ENCODE measurements at regions not wholly inside any gene's neighbourhood (a gene's known extent, or its start where the extent isn't known, plus 50 kb on each side); places are given as distances from the start of the nearest gene placed in this dataset.

DNA sequence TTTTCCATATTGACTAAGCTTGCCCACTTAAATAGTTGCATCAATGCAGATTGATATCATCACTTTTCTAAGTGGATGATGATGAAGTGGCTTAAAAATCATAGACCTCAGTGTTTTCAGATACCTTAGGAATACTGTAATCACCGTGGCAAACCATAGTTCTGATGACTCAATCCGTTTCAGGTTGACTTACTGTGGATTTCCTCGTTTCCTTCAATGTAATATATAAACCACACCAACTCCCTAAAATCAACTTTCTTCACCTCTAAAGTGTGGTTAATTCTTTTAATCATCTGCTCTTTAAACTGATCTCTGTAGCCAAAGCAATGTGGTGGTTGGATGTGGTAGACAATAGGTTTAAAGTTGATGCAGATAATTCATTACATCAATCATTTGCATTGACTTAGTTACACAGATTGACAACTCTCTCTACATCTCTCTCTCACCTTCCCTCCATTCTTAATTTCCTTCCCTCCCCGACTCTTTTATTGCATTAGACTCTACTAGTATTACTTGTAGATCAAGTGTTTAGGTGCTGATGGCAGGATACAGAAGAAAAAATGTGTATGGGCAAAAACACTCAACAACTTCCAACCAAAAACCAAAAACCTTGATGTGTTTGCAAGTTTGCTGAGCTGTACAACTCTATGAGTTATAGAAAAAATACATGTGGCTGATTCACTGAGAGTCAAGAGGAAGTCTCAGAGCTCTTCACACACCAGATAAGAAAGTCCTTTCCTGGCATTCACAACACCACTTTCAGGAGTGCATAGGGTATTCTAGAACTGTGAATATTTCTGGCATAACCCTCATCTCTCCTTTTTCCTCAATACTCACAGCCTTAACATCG is 243.5 kb downstream of the NFKBIZ start:
- TF ChIP-seq, protein P1, sequence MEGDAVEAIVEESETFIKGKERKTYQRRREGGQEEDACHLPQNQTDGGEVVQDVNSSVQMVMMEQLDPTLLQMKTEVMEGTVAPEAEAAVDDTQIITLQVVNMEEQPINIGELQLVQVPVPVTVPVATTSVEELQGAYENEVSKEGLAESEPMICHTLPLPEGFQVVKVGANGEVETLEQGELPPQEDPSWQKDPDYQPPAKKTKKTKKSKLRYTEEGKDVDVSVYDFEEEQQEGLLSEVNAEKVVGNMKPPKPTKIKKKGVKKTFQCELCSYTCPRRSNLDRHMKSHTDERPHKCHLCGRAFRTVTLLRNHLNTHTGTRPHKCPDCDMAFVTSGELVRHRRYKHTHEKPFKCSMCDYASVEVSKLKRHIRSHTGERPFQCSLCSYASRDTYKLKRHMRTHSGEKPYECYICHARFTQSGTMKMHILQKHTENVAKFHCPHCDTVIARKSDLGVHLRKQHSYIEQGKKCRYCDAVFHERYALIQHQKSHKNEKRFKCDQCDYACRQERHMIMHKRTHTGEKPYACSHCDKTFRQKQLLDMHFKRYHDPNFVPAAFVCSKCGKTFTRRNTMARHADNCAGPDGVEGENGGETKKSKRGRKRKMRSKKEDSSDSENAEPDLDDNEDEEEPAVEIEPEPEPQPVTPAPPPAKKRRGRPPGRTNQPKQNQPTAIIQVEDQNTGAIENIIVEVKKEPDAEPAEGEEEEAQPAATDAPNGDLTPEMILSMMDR (IDR thresholded peaks at IDR 0.05; ENCODE audit: low read depth, low read length) = no peak
- no peak for TF ChIP-seq EZH2phosphoT487 (IDR thresholded peaks at IDR 0.05; ENCODE audit: low read depth)
